GM23338 (cell line): ENCODE measurements at regions not wholly inside any gene's neighbourhood (a gene's known extent, or its start where the extent isn't known, plus 50 kb on each side); places are given as distances from the start of the nearest gene placed in this dataset.

ENCODE experiments used
- ATAC-seq: fragments of 200-7000 bp; cut with Tn5 transposase; 3 replicates; pipeline ENCODE4 v1.9.1; 2020
- DNase-seq: peaks from one replicate; pipeline ENCODE4 v3.0.0-alpha.2; 2015; ENCODE audit warnings: low spot score
- H2AFZ ChIP-seq: fragments of 200-600 bp; sonication (generic); 2 replicates; pipeline ENCODE4 v1.8.0; 2016; ENCODE audit warnings: antibody characterized with exemption, mild to moderate bottlenecking, moderate library complexity
- H3F3A ChIP-seq: fragments of 200-600 bp; sonication (generic); replicated peaks from 2 replicates; pipeline ENCODE4 v1.8.0; 2017; ENCODE audit warnings: antibody characterized with exemption, mixed run types, low read depth
- H3K27ac ChIP-seq: fragments of 200-600 bp; sonication (generic); 2 replicates; pipeline ENCODE4 v1.6.1; 2016; ENCODE audit warnings: low read depth
- H3K27me3 ChIP-seq: fragments of 200-600 bp; sonication (generic); 2 replicates; pipeline ENCODE4 v1.8.0; 2016; ENCODE audit warnings: mild to moderate bottlenecking, mixed run types, moderate library complexity; ENCODE audit not compliant: insufficient read depth
- H3K36me3 ChIP-seq: fragments of 200-600 bp; sonication (generic); 2 replicates; pipeline ENCODE4 v1.8.0; 2016; ENCODE audit warnings: mild to moderate bottlenecking; ENCODE audit not compliant: insufficient read depth
- H3K4me1 ChIP-seq: fragments of 200-600 bp; sonication (generic); 2 replicates; pipeline ENCODE4 v1.8.0; 2016; ENCODE audit warnings: mild to moderate bottlenecking, moderate library complexity; ENCODE audit not compliant: insufficient read depth
- H3K4me2 ChIP-seq: fragments of 200-600 bp; sonication (generic); 2 replicates; pipeline ENCODE4 v1.7.1; 2017; ENCODE audit warnings: mixed run types
- H3K4me3 ChIP-seq: fragments of 200-600 bp; sonication (generic); 2 replicates; pipeline ENCODE4 v1.6.1; 2016; ENCODE audit warnings: mixed run types
- H3K79me2 ChIP-seq: fragments of 200-600 bp; sonication (generic); replicated peaks from 2 replicates; pipeline ENCODE4 v1.8.0; 2017; ENCODE audit warnings: mild to moderate bottlenecking; ENCODE audit not compliant: insufficient read depth
- H3K9me2 ChIP-seq: fragments of 200-600 bp; sonication (generic); 2 replicates; pipeline ENCODE4 v1.8.0; 2017; ENCODE audit not compliant: insufficient read depth
- H4K20me1 ChIP-seq: fragments of 200-600 bp; sonication (generic); replicated peaks from 2 replicates; pipeline ENCODE4 v1.8.0; 2017; ENCODE audit warnings: mild to moderate bottlenecking; ENCODE audit not compliant: insufficient read depth
- H3K27ac Mint-ChIP-seq: 2 replicates; pipeline ENCODE4 v1.8.0; 2020; ENCODE audit warnings: inconsistent platforms, mild to moderate bottlenecking, moderate library complexity, mixed read lengths
- H3K27me3 Mint-ChIP-seq: 3 replicates; pipeline ENCODE4 v1.8.0; 2022; ENCODE audit warnings: low read depth, mild to moderate bottlenecking, moderate library complexity, mixed read lengths, inconsistent platforms; ENCODE audit not compliant: insufficient read depth, poor library complexity
- H3K36me3 Mint-ChIP-seq: 3 replicates; pipeline ENCODE4 v1.8.0; 2021; ENCODE audit warnings: low read depth, mild to moderate bottlenecking, inconsistent platforms, moderate library complexity, mixed read lengths
- H3K4me1 Mint-ChIP-seq: 3 replicates; pipeline ENCODE4 v1.8.0; 2020; ENCODE audit warnings: mild to moderate bottlenecking, inconsistent platforms, mixed read lengths
- H3K4me3 Mint-ChIP-seq: 3 replicates; pipeline ENCODE4 v1.8.0; 2021; ENCODE audit warnings: moderate library complexity, mild to moderate bottlenecking, inconsistent platforms, mixed read lengths
- H3K9me3 Mint-ChIP-seq: 3 replicates; pipeline ENCODE4 v1.8.0; 2020; ENCODE audit warnings: moderate library complexity, mild to moderate bottlenecking, inconsistent platforms, mixed read lengths
- CREB1 ChIP-seq: fragments of 250-450 bp; sonication (Bioruptor Pico); IDR thresholded peaks from 2 replicates; pipeline ENCODE4 v1.5.0; 2020; ENCODE audit warnings: low read depth, mild to moderate bottlenecking, moderate library complexity
- EZH2 ChIP-seq: fragments of 200-600 bp; sonication (generic); IDR thresholded peaks from one replicate; pipeline ENCODE4 v1.8.0; 2017; ENCODE audit warnings: antibody characterized with exemption, mild to moderate bottlenecking, low read depth; ENCODE audit not compliant: unreplicated experiment
- EZH2phosphoT487 ChIP-seq: fragments of 200-600 bp; sonication (generic); IDR thresholded peaks from one replicate; pipeline ENCODE4 v1.8.1; 2018; ENCODE audit warnings: antibody characterized with exemption; ENCODE audit not compliant: unreplicated experiment
- JUNB ChIP-seq: IDR thresholded peaks from one replicate; pipeline ENCODE4 v1.6.1; 2016; ENCODE audit warnings: antibody characterized with exemption; ENCODE audit not compliant: unreplicated experiment
- NANOG ChIP-seq: IDR thresholded peaks from 2 replicates; pipeline ENCODE4 v1.6.1; 2016; ENCODE audit warnings: antibody characterized with exemption, borderline replicate concordance
- POLR2AphosphoS5 ChIP-seq: IDR thresholded peaks from 2 replicates; pipeline ENCODE4 v1.6.1; 2016; ENCODE audit warnings: antibody characterized with exemption, low read depth
- STAT1 ChIP-seq: IDR thresholded peaks from one replicate; pipeline ENCODE4 v1.6.1; 2016; ENCODE audit warnings: antibody characterized with exemption; ENCODE audit not compliant: unreplicated experiment
- ZNF114 ChIP-seq: fragments of 250-450 bp; sonication (Bioruptor Pico); IDR thresholded peaks from 2 replicates; pipeline ENCODE4 v1.5.0; 2020; ENCODE audit warnings: mild to moderate bottlenecking, moderate library complexity
- ZNF331 ChIP-seq: fragments of 250-450 bp; sonication (Bioruptor Pico); IDR thresholded peaks from 2 replicates; pipeline ENCODE4 v1.5.0; 2020; ENCODE audit warnings: low read depth, mild to moderate bottlenecking, moderate library complexity
- TF ChIP-seq, protein P1 (sequence below): IDR thresholded peaks from one replicate; pipeline ENCODE4 v1.6.1; 2018; ENCODE audit warnings: antibody characterized with exemption; ENCODE audit not compliant: unreplicated experiment
- TF ChIP-seq, protein P2 (sequence below): IDR thresholded peaks from 2 replicates; pipeline ENCODE4 v1.6.1; 2016; ENCODE audit warnings: antibody characterized with exemption
- TF ChIP-seq, protein P3 (sequence below): fragments of 250-450 bp; sonication (Bioruptor Pico); IDR thresholded peaks from 2 replicates; pipeline ENCODE4 v1.5.0; 2020; ENCODE audit warnings: mild to moderate bottlenecking, moderate library complexity
- TF ChIP-seq, protein P4 (sequence below), 2 experiments: fragments of 200-600 bp in 1 of 2; sonication (generic) in 1 of 2; conservative IDR thresholded peaks; 2 replicates each; pipeline versions ENCODE4 v1.5.1 to v1.6.1; 2016 to 2017; ENCODE audit warnings: antibody characterized with exemption in 2 of 2, low read depth in 2 of 2, mild to moderate bottlenecking in 2 of 2, moderate library complexity in 1 of 2

DNA sequence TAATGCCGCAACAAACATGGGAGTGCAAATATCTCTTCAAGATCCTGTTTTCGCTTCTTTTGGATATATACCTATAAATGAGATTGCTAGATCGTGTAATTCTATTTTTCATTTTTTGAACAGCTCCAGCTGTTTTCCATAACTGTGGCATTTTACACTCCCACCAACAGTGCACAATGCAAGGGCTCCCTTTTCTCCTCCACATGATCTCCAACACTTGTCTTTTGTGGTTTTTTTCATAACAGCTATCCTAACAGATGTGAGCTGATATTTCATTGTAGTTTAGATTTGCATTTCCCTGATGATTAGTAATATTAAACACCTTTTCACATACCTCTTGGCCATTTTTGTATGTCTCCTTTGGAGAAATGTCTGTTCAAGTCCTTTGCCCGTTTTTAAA is 58.6 kb upstream of the TJP1 start:
- H3K4me3 Mint-ChIP-seq, result no peak overlapping the region
- Histone ChIP-seq H3K4me1 (peaks cover 8% of the 10 kb centered on the region; the same call in 1 of the 2 replicates), H3K79me2 (no peaks in the 10 kb centered on the region), H3F3A (no peaks in the 10 kb centered on the region), H3K27me3 (no peaks in the 10 kb centered on the region), H3K4me2 (no peak overlapping the region), H4K20me1 (no peaks in the 10 kb centered on the region), H2AFZ (no peak overlapping the region), H3K4me3 (no peak overlapping the region), H3K36me3 (no peaks in the 10 kb centered on the region), H3K9me2 (no peaks in the 10 kb centered on the region), H3K27ac (no peak overlapping the region)
- no peaks in the 10 kb centered on the region for H3K9me3 Mint-ChIP-seq
- DNase-seq (no peak), ATAC-seq (no peak)
- H3K4me1 Mint-ChIP-seq, result peaks cover 23% of the 10 kb centered on the region
- H3K36me3 Mint-ChIP-seq, result no peaks in the 10 kb centered on the region
- H3K27ac Mint-ChIP-seq, result no peak overlapping the region
- peaks cover 4% of the 10 kb centered on the region for H3K27me3 Mint-ChIP-seq
- TF ChIP-seq JUNB, result no peak
- no peak for TF ChIP-seq ZNF114 (CRISPR knock-in tag)
- TF ChIP-seq, protein P1, sequence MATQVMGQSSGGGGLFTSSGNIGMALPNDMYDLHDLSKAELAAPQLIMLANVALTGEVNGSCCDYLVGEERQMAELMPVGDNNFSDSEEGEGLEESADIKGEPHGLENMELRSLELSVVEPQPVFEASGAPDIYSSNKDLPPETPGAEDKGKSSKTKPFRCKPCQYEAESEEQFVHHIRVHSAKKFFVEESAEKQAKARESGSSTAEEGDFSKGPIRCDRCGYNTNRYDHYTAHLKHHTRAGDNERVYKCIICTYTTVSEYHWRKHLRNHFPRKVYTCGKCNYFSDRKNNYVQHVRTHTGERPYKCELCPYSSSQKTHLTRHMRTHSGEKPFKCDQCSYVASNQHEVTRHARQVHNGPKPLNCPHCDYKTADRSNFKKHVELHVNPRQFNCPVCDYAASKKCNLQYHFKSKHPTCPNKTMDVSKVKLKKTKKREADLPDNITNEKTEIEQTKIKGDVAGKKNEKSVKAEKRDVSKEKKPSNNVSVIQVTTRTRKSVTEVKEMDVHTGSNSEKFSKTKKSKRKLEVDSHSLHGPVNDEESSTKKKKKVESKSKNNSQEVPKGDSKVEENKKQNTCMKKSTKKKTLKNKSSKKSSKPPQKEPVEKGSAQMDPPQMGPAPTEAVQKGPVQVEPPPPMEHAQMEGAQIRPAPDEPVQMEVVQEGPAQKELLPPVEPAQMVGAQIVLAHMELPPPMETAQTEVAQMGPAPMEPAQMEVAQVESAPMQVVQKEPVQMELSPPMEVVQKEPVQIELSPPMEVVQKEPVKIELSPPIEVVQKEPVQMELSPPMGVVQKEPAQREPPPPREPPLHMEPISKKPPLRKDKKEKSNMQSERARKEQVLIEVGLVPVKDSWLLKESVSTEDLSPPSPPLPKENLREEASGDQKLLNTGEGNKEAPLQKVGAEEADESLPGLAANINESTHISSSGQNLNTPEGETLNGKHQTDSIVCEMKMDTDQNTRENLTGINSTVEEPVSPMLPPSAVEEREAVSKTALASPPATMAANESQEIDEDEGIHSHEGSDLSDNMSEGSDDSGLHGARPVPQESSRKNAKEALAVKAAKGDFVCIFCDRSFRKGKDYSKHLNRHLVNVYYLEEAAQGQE, result no peak
- TF ChIP-seq, protein P2, sequence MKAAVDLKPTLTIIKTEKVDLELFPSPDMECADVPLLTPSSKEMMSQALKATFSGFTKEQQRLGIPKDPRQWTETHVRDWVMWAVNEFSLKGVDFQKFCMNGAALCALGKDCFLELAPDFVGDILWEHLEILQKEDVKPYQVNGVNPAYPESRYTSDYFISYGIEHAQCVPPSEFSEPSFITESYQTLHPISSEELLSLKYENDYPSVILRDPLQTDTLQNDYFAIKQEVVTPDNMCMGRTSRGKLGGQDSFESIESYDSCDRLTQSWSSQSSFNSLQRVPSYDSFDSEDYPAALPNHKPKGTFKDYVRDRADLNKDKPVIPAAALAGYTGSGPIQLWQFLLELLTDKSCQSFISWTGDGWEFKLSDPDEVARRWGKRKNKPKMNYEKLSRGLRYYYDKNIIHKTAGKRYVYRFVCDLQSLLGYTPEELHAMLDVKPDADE, result no peak
- no peak for TF ChIP-seq EZH2
- no peak for TF ChIP-seq EZH2phosphoT487
- TF ChIP-seq, protein P3, sequence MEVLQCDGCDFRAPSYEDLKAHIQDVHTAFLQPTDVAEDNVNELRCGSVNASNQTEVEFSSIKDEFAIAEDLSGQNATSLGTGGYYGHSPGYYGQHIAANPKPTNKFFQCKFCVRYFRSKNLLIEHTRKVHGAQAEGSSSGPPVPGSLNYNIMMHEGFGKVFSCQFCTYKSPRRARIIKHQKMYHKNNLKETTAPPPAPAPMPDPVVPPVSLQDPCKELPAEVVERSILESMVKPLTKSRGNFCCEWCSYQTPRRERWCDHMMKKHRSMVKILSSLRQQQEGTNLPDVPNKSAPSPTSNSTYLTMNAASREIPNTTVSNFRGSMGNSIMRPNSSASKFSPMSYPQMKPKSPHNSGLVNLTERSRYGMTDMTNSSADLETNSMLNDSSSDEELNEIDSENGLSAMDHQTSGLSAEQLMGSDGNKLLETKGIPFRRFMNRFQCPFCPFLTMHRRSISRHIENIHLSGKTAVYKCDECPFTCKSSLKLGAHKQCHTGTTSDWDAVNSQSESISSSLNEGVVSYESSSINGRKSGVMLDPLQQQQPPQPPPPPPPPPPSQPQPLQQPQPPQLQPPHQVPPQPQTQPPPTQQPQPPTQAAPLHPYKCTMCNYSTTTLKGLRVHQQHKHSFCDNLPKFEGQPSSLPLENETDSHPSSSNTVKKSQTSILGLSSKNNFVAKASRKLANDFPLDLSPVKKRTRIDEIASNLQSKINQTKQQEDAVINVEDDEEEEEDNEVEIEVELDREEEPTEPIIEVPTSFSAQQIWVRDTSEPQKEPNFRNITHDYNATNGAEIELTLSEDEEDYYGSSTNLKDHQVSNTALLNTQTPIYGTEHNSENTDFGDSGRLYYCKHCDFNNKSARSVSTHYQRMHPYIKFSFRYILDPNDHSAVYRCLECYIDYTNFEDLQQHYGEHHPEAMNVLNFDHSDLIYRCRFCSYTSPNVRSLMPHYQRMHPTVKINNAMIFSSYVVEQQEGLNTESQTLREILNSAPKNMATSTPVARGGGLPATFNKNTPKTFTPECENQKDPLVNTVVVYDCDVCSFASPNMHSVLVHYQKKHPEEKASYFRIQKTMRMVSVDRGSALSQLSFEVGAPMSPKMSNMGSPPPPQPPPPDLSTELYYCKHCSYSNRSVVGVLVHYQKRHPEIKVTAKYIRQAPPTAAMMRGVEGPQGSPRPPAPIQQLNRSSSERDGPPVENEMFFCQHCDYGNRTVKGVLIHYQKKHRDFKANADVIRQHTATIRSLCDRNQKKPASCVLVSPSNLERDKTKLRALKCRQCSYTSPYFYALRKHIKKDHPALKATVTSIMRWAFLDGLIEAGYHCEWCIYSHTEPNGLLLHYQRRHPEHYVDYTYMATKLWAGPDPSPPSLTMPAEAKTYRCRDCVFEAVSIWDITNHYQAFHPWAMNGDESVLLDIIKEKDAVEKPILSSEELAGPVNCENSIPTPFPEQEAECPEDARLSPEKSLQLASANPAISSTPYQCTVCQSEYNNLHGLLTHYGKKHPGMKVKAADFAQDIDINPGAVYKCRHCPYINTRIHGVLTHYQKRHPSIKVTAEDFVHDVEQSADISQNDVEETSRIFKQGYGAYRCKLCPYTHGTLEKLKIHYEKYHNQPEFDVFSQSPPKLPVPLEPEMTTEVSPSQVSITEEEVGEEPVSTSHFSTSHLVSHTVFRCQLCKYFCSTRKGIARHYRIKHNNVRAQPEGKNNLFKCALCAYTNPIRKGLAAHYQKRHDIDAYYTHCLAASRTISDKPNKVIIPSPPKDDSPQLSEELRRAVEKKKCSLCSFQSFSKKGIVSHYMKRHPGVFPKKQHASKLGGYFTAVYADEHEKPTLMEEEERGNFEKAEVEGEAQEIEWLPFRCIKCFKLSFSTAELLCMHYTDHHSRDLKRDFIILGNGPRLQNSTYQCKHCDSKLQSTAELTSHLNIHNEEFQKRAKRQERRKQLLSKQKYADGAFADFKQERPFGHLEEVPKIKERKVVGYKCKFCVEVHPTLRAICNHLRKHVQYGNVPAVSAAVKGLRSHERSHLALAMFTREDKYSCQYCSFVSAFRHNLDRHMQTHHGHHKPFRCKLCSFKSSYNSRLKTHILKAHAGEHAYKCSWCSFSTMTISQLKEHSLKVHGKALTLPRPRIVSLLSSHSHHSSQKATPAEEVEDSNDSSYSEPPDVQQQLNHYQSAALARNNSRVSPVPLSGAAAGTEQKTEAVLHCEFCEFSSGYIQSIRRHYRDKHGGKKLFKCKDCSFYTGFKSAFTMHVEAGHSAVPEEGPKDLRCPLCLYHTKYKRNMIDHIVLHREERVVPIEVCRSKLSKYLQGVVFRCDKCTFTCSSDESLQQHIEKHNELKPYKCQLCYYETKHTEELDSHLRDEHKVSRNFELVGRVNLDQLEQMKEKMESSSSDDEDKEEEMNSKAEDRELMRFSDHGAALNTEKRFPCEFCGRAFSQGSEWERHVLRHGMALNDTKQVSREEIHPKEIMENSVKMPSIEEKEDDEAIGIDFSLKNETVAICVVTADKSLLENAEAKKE (CRISPR knock-in tag), result no peak
- TF ChIP-seq STAT1, result no peak
- TF ChIP-seq, protein P4, sequence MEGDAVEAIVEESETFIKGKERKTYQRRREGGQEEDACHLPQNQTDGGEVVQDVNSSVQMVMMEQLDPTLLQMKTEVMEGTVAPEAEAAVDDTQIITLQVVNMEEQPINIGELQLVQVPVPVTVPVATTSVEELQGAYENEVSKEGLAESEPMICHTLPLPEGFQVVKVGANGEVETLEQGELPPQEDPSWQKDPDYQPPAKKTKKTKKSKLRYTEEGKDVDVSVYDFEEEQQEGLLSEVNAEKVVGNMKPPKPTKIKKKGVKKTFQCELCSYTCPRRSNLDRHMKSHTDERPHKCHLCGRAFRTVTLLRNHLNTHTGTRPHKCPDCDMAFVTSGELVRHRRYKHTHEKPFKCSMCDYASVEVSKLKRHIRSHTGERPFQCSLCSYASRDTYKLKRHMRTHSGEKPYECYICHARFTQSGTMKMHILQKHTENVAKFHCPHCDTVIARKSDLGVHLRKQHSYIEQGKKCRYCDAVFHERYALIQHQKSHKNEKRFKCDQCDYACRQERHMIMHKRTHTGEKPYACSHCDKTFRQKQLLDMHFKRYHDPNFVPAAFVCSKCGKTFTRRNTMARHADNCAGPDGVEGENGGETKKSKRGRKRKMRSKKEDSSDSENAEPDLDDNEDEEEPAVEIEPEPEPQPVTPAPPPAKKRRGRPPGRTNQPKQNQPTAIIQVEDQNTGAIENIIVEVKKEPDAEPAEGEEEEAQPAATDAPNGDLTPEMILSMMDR (conservative IDR thresholded peaks at IDR 0.05; ENCODE audit: low read depth in 2 of 2), result no peak
- TF ChIP-seq POLR2AphosphoS5, result no peak
- no peak for TF ChIP-seq NANOG
- no peak for TF ChIP-seq CREB1
- no peak for TF ChIP-seq ZNF331 (CRISPR knock-in tag)
